ENCODE measurements at regions not wholly inside any gene's neighbourhood (a gene's known extent, or its start where the extent isn't known, plus 50 kb on each side); places are given as distances from the start of the nearest gene placed in this dataset.

GRCh38 chr2:8215982-8216381, 465.9 kb upstream of the ID2 start:
- TF ChIP-seq CTCF (IDR thresholded peaks at IDR 0.05 in 2 of 3, conservative IDR thresholded peaks at IDR 0.05 in 1 of 3; ENCODE audit: borderline replicate concordance in 1 of 3, insufficient read depth in 1 of 3, low read depth in 2 of 3, low read length in 2 of 3) (no peak), POLR2A (IDR thresholded peaks at IDR 0.05; ENCODE audit: borderline replicate concordance, extremely low read depth, insufficient read depth, insufficient read length) (no peak), POLR2AphosphoS5 (IDR thresholded peaks at IDR 0.05; ENCODE audit: low read depth, low read length) (no peak), EZH2 (IDR thresholded peaks at IDR 0.05) (no peak), RAD21 (IDR thresholded peaks at IDR 0.05; ENCODE audit: low read depth) (no peak), ZNF274 (IDR thresholded peaks at IDR 0.05; ENCODE audit: low read depth, low read length) (no peak), ELF1 (IDR thresholded peaks at IDR 0.05; ENCODE audit: borderline replicate concordance, low read depth) (no peak), SIN3A (IDR thresholded peaks at IDR 0.05; ENCODE audit: low read depth) (no peak), EZH2phosphoT487 (IDR thresholded peaks at IDR 0.05; ENCODE audit: borderline replicate concordance) (no peak), ZFX (IDR thresholded peaks at IDR 0.05) (no peak), JUND (IDR thresholded peaks at IDR 0.05) (no peak), YY1 (IDR thresholded peaks at IDR 0.05; ENCODE audit: extremely low read depth, insufficient replicate concordance, low read depth, low read length) (no peak)
